ACHN (cell line): ENCODE measurements at regions not wholly inside any gene's neighbourhood (a gene's known extent, or its start where the extent isn't known, plus 50 kb on each side); places are given as distances from the start of the nearest gene placed in this dataset.

Experiments used
- DNase-seq: peaks from one replicate; pipeline ENCODE4 v3.0.0-alpha.2; 2015
- in situ Hi-C: cut with HindIII; loops from 2 replicates; pipeline ENCODE4 v1.10.0; 2017; ENCODE audit warnings: low sequenced_read_pairs, low pct_ligation_motif_present, low pct_unique_long_range_greater_than_20kb

GRCh38 chr22:48156603-48157355 is 1394.3 kb downstream of the TBC1D22A start:
- in situ Hi-C loops: no loop called here

GRCh38 chr22:48155446-48155845 is 1393.0 kb downstream of the TBC1D22A start:
- in situ Hi-C loops: no loop called here
- DNase-seq: no peak

More at GRCh38 chr22:48156603-48157355, 1394.3 kb downstream of the TBC1D22A start:
- no peak for DNase-seq

- in situ Hi-C loops: no loop called here
- DNase-seq: no peak
Measured at GRCh38 chr22:48154943-48155240, 1392.4 kb downstream of the TBC1D22A start.

- no peak for DNase-seq
- in situ Hi-C loops: no loop called here
Measured at GRCh38 chr22:48154169-48154942, 1391.9 kb downstream of the TBC1D22A start.

- DNase-seq: no peak
- in situ Hi-C loops: no loop called here
Measured at GRCh38 chr22:48153726-48154125, 1391.3 kb downstream of the TBC1D22A start.

- no peak for DNase-seq
- in situ Hi-C loops: no loop called here
Measured at GRCh38 chr22:48152916-48153315, 1390.5 kb downstream of the TBC1D22A start.

- no peak for DNase-seq
- in situ Hi-C loops: no loop called here
Measured at GRCh38 chr22:48152164-48152775, 1389.8 kb downstream of the TBC1D22A start.

- in situ Hi-C loops: no loop called here
- no peak for DNase-seq
Measured at GRCh38 chr22:48151641-48152040, 1389.2 kb downstream of the TBC1D22A start.

- in situ Hi-C loops: no loop called here
- DNase-seq: no peak
Measured at GRCh38 chr22:48147831-48148230, 1385.4 kb downstream of the TBC1D22A start.

GRCh38 chr22:48147404-48147803 is 1385.0 kb downstream of the TBC1D22A start:
- in situ Hi-C loops: no loop called here
- no peak for DNase-seq

GRCh38 chr22:48146426-48146825 is 1384.0 kb downstream of the TBC1D22A start:
- in situ Hi-C loops: no loop called here
- DNase-seq: no peak

GRCh38 chr22:48145738-48146137 is 1383.3 kb downstream of the TBC1D22A start:
- in situ Hi-C loops: no loop called here
- DNase-seq: no peak

GRCh38 chr22:48144318-48144717 is 1381.9 kb downstream of the TBC1D22A start:
- in situ Hi-C loops: no loop called here
- DNase-seq: no peak

GRCh38 chr22:48143856-48144255 is 1381.4 kb downstream of the TBC1D22A start:
- in situ Hi-C loops: no loop called here
- no peak for DNase-seq

- in situ Hi-C loops: no loop called here
- no peak for DNase-seq
Measured at GRCh38 chr22:48142388-48142787, 1379.9 kb downstream of the TBC1D22A start.

GRCh38 chr22:48141301-48141700 is 1378.9 kb downstream of the TBC1D22A start:
- no peak for DNase-seq
- in situ Hi-C loops: no loop called here

- in situ Hi-C loops: no loop called here
- DNase-seq: no peak
Measured at GRCh38 chr22:48140261-48140813, 1377.9 kb downstream of the TBC1D22A start.

GRCh38 chr22:48139776-48140175 is 1377.3 kb downstream of the TBC1D22A start:
- in situ Hi-C loops: no loop called here
- no peak for DNase-seq

- no peak for DNase-seq
- in situ Hi-C loops: no loop called here
Measured at GRCh38 chr22:48138855-48139254, 1376.4 kb downstream of the TBC1D22A start.
